Dedifferentiated amniotic fluid mesenchymal stem cell (primary cell): ENCODE measurements at regions not wholly inside any gene's neighbourhood (a gene's known extent, or its start where the extent isn't known, plus 50 kb on each side); places are given as distances from the start of the nearest gene placed in this dataset.

Source experiments
- DNase-seq: peaks from one replicate; pipeline ENCODE4 v3.0.0-alpha.2; 2016; ENCODE audit errors: extremely low spot score

- no peak for DNase-seq
Measured at GRCh38 chr6:33923857-33924514, 120.2 kb upstream of the MLN start.

GRCh38 chr6:33921745-33922144 is 117.9 kb upstream of the MLN start:
- DNase-seq: no peak

GRCh38 chr6:33918175-33918695 is 114.4 kb upstream of the MLN start:
- DNase-seq: no peak

GRCh38 chr6:33915134-33915533 is 111.3 kb upstream of the MLN start:
- DNase-seq: no peak

GRCh38 chr6:33914645-33915044 is 110.8 kb upstream of the MLN start:
- DNase-seq: no peak

- DNase-seq: no peak
Measured at GRCh38 chr6:33912195-33912594, 108.4 kb upstream of the MLN start.

GRCh38 chr6:33911488-33911887 is 107.7 kb upstream of the MLN start:
- no peak for DNase-seq

- no peak for DNase-seq
Measured at GRCh38 chr6:33910594-33910993, 106.8 kb upstream of the MLN start.

- DNase-seq: no peak
Measured at GRCh38 chr6:33909737-33910136, 105.9 kb upstream of the MLN start.

GRCh38 chr6:33908025-33908424 is 104.2 kb upstream of the MLN start:
- no peak for DNase-seq

GRCh38 chr6:33907227-33907626 is 103.4 kb upstream of the MLN start:
- DNase-seq: no peak

GRCh38 chr6:33906439-33906838 is 102.6 kb upstream of the MLN start:
- no peak for DNase-seq

- DNase-seq: no peak
Measured at GRCh38 chr6:33905071-33905609, 101.3 kb upstream of the MLN start.

GRCh38 chr6:33904747-33905065 is 100.9 kb upstream of the MLN start:
- no peak for DNase-seq

GRCh38 chr6:33904050-33904746 is 100.4 kb upstream of the MLN start:
- DNase-seq: no peak

- no peak for DNase-seq
Measured at GRCh38 chr6:33903579-33903978, 99.8 kb upstream of the MLN start.

GRCh38 chr6:33902457-33902853 is 98.7 kb upstream of the MLN start:
- DNase-seq: no peak

GRCh38 chr6:33901822-33902456 is 98.1 kb upstream of the MLN start:
- no peak for DNase-seq

- DNase-seq: no peak
Measured at GRCh38 chr6:33898771-33899170, 95.0 kb upstream of the MLN start.

GRCh38 chr6:33897189-33897780 is 93.5 kb upstream of the MLN start:
- DNase-seq: no peak

GRCh38 chr6:33896391-33897188 is 92.8 kb upstream of the MLN start:
- DNase-seq: no peak

GRCh38 chr6:33895988-33896387 is 92.2 kb upstream of the MLN start:
- no peak for DNase-seq
